PC-3 (cell line): ENCODE measurements at regions not wholly inside any gene's neighbourhood (a gene's known extent, or its start where the extent isn't known, plus 50 kb on each side); places are given as distances from the start of the nearest gene placed in this dataset.
"Not testable (repeated sequence)": the region's sequence is repeated elsewhere in the genome, so short reads cannot be mapped to it uniquely, and the experiment has no call there.

Experiments
- ATAC-seq: fragments of 200-7000 bp; cut with Tn5 transposase; 2 replicates; pipeline ENCODE4 v1.9.1; 2020; ENCODE audit warnings: mild to moderate bottlenecking, moderate library complexity
- BruUV-seq: library from RNA; stranded (reverse); fragments of 400-500 nt; replicated peaks from 2 replicates; lab custom pipeline; 2021; lab: Mats Ljungman, UMichigan
- CTCF ChIA-PET: fragments of 300-600 bp; sonication (Branson Sonifier 250); formaldehyde crosslinking; loops from one replicate; lab custom pipeline; 2022; ENCODE audit warnings: antibody characterized with exemption; lab: Charles Lee
- POLR2A ChIA-PET: fragments of 300-600 bp; sonication (Branson Sonifier 250); formaldehyde crosslinking; loops from one replicate; lab custom pipeline; 2022; ENCODE audit warnings: antibody characterized with exemption; ENCODE audit not compliant: unreplicated experiment; lab: Charles Lee
- DNase-seq: peaks from one replicate; pipeline ENCODE4 v3.0.0-alpha.2; 2015
- H2AFZ ChIP-seq: fragments of 300-600 bp; sonication (generic); 2 replicates; pipeline ENCODE4 v1.6.0; 2016; ENCODE audit warnings: antibody characterized with exemption, low read length
- H3F3A ChIP-seq: fragments of 300-600 bp; sonication (generic); one replicate; pipeline ENCODE4 v1.6.0; 2017; ENCODE audit warnings: antibody characterized with exemption, low read length, control low read depth, mild to moderate bottlenecking; ENCODE audit not compliant: unreplicated experiment
- H3K27ac ChIP-seq: fragments of 300-600 bp; sonication (generic); 2 replicates; pipeline ENCODE4 v1.5.1; 2016; ENCODE audit warnings: mild to moderate bottlenecking, low read length
- H3K27me3 ChIP-seq: fragments of 300-600 bp; sonication (generic); 2 replicates; pipeline ENCODE4 v1.6.1; 2016; ENCODE audit warnings: low read length, mixed read lengths
- H3K36me3 ChIP-seq: fragments of 300-600 bp; sonication (generic); 2 replicates; pipeline ENCODE4 v1.6.1; 2016; ENCODE audit warnings: low read depth, mixed run types, low read length, mixed read lengths
- H3K4me1 ChIP-seq: fragments of 300-600 bp; sonication (generic); 2 replicates; pipeline ENCODE4 v1.5.1; 2016; ENCODE audit warnings: low read length; ENCODE audit not compliant: insufficient read depth
- H3K4me2 ChIP-seq: fragments of 300-600 bp; sonication (generic); 2 replicates; pipeline ENCODE4 v1.6.0; 2016; ENCODE audit warnings: low read length
- H3K4me3 ChIP-seq: fragments of 300-600 bp; sonication (generic); 2 replicates; pipeline ENCODE4 v1.5.1; 2016; ENCODE audit warnings: mild to moderate bottlenecking, low read length, mixed read lengths
- H3K79me2 ChIP-seq: fragments of 300-600 bp; sonication (generic); 2 replicates; pipeline ENCODE4 v1.6.1; 2017; ENCODE audit warnings: low read length, mixed read lengths
- H3K9ac ChIP-seq: fragments of 300-600 bp; sonication (generic); 2 replicates; pipeline ENCODE4 v1.6.0; 2016; ENCODE audit warnings: mild to moderate bottlenecking, low read length
- H3K9me2 ChIP-seq: fragments of 300-600 bp; sonication (generic); replicated peaks from 2 replicates; pipeline ENCODE4 v1.6.1; 2016; ENCODE audit warnings: mixed run types, low read length, mixed read lengths
- H3K9me3 ChIP-seq: fragments of 300-600 bp; sonication (generic); 2 replicates; pipeline ENCODE4 v1.6.1; 2016; ENCODE audit warnings: low read length, mixed read lengths
- H4K20me1 ChIP-seq: fragments of 300-600 bp; sonication (generic); 2 replicates; pipeline ENCODE4 v1.6.1; 2016; ENCODE audit warnings: low read length, mixed read lengths
- CTCF ChIP-seq: fragments of 300-600 bp; sonication (generic); conservative IDR thresholded peaks from 2 replicates; pipeline ENCODE4 v1.5.1; 2017; ENCODE audit warnings: antibody characterized with exemption, low read depth, mild to moderate bottlenecking, low read length
- EZH2 ChIP-seq: fragments of 300-600 bp; sonication (generic); IDR thresholded peaks from one replicate; pipeline ENCODE4 v1.6.1; 2017; ENCODE audit warnings: antibody characterized with exemption, mild to moderate bottlenecking, low read length; ENCODE audit not compliant: unreplicated experiment
- EZH2phosphoT487 ChIP-seq: fragments of 300-600 bp; sonication (generic); IDR thresholded peaks from 2 replicates; pipeline ENCODE4 v1.6.1; 2018; ENCODE audit warnings: mild to moderate bottlenecking, antibody characterized with exemption, low read length, borderline replicate concordance
- intact Hi-C: fragments of 100-400 bp; cut with micrococcal nuclease; formaldehyde crosslinking; loops from 2 replicates; pipeline ENCODE4 v1.9.0; 2023

GRCh38 chr13:76271728-76272232 is 614.4 kb downstream of the KCTD12 start:
- H3F3A ChIP-seq: no peaks in the 10 kb centered on the region
- H4K20me1 ChIP-seq: no peaks in the 10 kb centered on the region
- POLR2A ChIA-PET: no interaction called here
- no peaks in the 10 kb centered on the region for H3K79me2 ChIP-seq
- H3K4me3 ChIP-seq: no peak overlapping the region
- H3K4me1 ChIP-seq: no peaks in the 10 kb centered on the region
- H3K36me3 ChIP-seq: no peaks in the 10 kb centered on the region
- no peaks in the 10 kb centered on the region for H3K9me2 ChIP-seq
- DNase-seq (no peak), ATAC-seq (no peak)
- CTCF ChIA-PET: no interaction called here
- H3K27me3 ChIP-seq: no peaks in the 10 kb centered on the region
- intact Hi-C loops: no loop called here
- H3K9ac ChIP-seq: no peak overlapping the region
- H3K4me2 ChIP-seq: no peak overlapping the region
- TF ChIP-seq CTCF: no peak
- TF ChIP-seq EZH2phosphoT487: no peak
- TF ChIP-seq EZH2: no peak
- H3K9me3 ChIP-seq: no peaks in the 10 kb centered on the region
- no peak overlapping the region for H2AFZ ChIP-seq
- H3K27ac ChIP-seq: no peak overlapping the region
- BruUV-seq: no TSS peak

GRCh38 chr13:76268307-76268706 is 617.9 kb downstream of the KCTD12 start:
- H3K9me3 ChIP-seq, ATAC-seq, H3K9me2 ChIP-seq, H3K27me3 ChIP-seq, H3K9ac ChIP-seq, H3K4me2 ChIP-seq, CTCF ChIA-PET, H3K36me3 ChIP-seq, H3K79me2 ChIP-seq, DNase-seq, BruUV-seq, POLR2A ChIA-PET, H4K20me1 ChIP-seq, intact Hi-C loops, H2AFZ ChIP-seq, H3K4me3 ChIP-seq, H3K27ac ChIP-seq, H3F3A ChIP-seq, H3K4me1 ChIP-seq: not testable (repeated sequence)

GRCh38 chr13:76267216-76267615 is 619.0 kb downstream of the KCTD12 start:
- H3K27me3 ChIP-seq: no peaks in the 10 kb centered on the region
- H2AFZ ChIP-seq: no peak overlapping the region
- H3F3A ChIP-seq: no peaks in the 10 kb centered on the region
- no peak for TF ChIP-seq EZH2phosphoT487
- no peak for TF ChIP-seq CTCF
- no peak for TF ChIP-seq EZH2
- no peak overlapping the region for H3K27ac ChIP-seq
- H4K20me1 ChIP-seq: no peaks in the 10 kb centered on the region
- BruUV-seq: no TSS peak
- no peak overlapping the region for H3K4me3 ChIP-seq
- intact Hi-C loops: no loop called here
- H3K4me2 ChIP-seq: no peak overlapping the region
- no peaks in the 10 kb centered on the region for H3K9me3 ChIP-seq
- H3K4me1 ChIP-seq: no peaks in the 10 kb centered on the region
- no peak overlapping the region for H3K9ac ChIP-seq
- POLR2A ChIA-PET: no interaction called here
- H3K36me3 ChIP-seq: no peaks in the 10 kb centered on the region
- DNase-seq: no peak
- CTCF ChIA-PET: no interaction called here
- H3K9me2 ChIP-seq: no peaks in the 10 kb centered on the region
- no peaks in the 10 kb centered on the region for H3K79me2 ChIP-seq
- no peak for ATAC-seq
